GM23248 (cell line): ENCODE measurements at regions not wholly inside any gene's neighbourhood (a gene's known extent, or its start where the extent isn't known, plus 50 kb on each side); places are given as distances from the start of the nearest gene placed in this dataset.

ENCODE experiments used
- EZH2 ChIP-seq: fragments of 200-600 bp; sonication (generic); IDR thresholded peaks from 2 replicates; pipeline ENCODE4 v1.6.1; 2018; ENCODE audit warnings: antibody characterized with exemption, mild to moderate bottlenecking; ENCODE audit not compliant: insufficient read depth, poor library complexity, severe bottlenecking
- EZH2phosphoT487 ChIP-seq: fragments of 200-600 bp; sonication (generic); IDR thresholded peaks from 2 replicates; pipeline ENCODE4 v1.6.1; 2018; ENCODE audit warnings: antibody characterized with exemption, moderate library complexity, mild to moderate bottlenecking, low read depth; ENCODE audit not compliant: insufficient read depth

- no peak for TF ChIP-seq EZH2
- no peak for TF ChIP-seq EZH2phosphoT487
These were observed 2741.4 kb downstream of the PCDH9 start for GRCh38 chr13:64488731-64489130.
